Fibroblast of skin of scalp (primary cell): ENCODE measurements at regions not wholly inside any gene's neighbourhood (a gene's known extent, or its start where the extent isn't known, plus 50 kb on each side); places are given as distances from the start of the nearest gene placed in this dataset.

ENCODE experiments used
- DNase-seq: peaks from one replicate; pipeline ENCODE4 v3.0.0-alpha.2; 2013

DNA sequence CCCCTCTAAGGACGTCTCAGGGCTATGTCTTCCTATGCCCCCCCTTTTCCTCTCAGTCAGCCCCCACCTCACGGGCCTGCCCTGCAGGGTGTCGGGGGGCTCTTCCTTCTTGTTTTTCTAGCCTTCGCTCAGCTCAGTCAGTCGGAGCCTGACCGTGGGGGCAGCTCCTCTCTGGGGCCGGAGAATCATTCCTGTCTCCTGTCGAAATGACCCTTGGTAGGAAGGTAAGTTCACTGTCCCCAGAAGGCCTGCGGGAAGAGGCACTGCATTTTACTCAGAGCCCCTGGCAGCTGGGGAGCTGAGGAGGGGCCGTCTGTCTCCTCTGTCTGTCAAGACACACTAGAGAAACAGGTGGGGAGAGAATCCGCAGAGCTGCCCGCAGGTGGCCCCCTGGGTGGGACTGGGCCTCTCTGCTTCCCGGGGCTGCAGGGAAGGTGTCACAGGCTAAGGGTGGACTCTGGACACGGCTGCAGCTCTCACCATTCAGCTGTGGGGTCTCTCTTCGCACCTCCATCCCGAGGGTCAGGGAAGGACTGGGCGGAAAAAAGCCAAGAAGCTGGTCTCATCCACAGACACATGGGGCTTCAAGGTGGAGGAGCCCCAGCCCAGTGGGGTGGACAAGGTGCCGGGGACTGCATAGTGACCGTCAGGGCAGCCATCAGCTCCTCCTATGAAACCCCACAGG lies 112.8 kb upstream of the TNRC6C start:
- DNase-seq = no peak

DNA sequence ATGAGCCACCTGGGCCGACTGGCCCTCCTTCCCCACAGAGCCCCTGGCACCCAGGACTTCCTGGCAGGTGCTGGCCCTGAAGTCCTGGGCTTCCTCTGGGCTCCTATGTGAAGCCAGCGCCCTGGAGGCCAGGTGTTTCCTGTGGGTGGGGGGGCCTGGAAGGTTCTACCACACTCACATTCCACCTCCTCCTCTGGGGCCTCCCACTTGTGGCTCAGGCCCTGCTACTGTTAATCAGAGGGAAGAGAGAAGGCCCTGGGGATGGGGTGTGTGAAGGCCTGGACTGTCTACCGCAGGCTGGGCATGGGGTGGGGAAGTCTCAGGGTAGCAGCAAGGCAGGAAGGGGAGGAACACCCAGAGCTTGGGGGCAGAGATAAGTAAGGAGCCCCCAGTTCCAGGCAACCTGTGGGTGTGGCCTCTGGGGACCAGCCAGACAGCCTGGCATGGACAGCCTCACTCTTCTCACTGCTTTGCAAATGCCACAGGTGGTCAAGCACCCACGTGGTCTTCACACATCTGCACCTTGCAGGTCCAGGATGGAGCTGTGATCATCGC lies 111.9 kb upstream of the TNRC6C start:
- DNase-seq = no peak

DNA sequence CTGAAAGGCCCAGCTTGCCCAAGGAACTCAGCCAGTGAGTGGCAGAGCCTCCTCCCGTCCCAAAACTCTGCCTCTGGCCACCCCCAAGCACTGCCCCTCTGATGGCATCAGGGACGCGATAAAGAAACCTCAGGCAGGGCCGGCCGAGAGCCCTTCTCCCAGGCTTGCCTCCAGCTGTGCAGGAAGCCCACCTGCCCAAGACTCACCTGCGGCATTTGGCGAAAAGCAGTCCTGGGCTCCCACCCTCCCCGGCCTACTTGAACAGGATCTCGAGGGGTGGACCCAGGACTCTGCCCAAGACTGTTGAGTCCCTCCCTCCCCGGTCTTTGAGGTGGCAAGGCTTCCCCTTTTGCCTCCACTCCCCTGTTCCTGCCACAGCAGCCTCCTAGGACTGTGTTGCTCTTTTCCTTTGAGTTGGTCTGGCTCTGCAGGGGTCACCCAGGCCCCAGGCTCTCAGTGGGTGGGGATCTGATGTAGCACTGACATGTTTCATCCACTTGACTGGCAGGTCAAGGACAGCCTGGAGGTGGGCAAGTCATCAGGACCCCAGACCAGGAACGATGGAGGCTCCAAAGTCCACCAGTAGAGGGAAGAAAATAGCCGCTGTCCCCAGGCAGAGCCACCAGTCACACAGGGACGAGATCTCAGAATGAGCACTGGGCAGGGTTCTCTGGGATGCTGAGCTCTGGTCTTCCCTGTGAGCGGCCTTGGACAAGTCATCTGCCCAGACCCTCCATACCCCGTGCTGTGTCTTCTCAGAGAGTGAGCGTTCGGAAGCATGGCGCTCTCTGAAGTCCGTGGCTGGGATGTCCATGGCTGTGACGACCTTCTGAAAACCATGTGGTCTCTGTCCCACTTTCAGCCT lies 111.0 kb upstream of the TNRC6C start:
- no peak for DNase-seq

DNA sequence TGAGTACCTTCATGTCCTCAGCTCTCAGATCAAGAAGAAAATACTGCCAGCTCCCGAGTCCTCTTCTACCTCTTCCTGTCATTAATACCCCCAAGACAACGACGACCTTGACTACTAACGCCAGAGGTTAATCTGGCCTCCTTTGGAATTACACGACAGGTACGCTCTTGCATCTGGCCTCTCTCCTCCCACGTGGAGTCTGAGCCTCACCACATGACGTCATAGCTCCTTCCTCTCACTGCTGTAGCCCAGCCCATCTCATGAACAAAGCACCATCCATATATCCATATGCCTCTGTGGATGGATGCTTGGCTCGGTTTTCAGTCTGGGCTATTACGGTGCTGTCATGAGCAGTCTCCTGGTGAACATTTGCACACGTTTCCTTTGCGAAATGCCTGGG lies 110.2 kb upstream of the TNRC6C start:
- no peak for DNase-seq

DNA sequence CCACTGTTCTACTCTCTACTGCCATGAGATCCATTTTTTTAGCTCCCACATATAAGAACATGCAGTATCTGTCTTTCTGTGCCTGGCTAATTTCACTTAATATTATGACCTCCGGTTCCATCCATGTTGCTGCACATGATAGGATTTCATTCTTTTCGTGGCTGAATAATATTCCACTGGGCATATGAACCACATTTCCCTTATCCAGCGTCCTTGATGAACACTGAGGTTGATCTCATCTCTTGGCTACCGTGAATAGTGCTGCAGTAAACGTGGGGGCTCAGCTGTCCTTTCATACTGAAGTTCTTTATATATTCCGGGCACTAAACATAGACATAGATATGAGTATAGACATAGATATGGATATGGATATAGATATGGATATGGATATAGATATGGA lies 109.3 kb upstream of the TNRC6C start:
- DNase-seq = no peak

DNA sequence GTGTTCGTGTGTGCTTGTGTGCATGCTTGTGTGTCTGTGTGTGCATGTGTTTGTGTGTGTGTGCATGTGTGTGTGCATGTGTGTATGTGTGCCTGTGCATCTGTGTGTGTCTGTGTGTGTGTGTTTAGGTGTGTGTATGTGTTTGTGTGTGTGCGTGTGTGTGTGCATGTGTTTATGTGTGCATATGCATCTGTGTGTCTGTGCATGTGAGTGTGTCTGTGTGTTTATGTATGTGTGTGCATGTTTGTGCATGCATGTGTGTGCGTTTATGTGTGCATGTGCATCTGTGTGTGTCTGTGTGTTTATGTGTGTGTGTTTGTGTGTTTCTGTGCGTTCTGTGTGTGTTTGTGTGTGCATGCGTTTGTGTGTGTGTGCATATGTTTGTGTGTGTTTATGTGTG lies 106.6 kb upstream of the TNRC6C start:
- DNase-seq = no peak

DNA sequence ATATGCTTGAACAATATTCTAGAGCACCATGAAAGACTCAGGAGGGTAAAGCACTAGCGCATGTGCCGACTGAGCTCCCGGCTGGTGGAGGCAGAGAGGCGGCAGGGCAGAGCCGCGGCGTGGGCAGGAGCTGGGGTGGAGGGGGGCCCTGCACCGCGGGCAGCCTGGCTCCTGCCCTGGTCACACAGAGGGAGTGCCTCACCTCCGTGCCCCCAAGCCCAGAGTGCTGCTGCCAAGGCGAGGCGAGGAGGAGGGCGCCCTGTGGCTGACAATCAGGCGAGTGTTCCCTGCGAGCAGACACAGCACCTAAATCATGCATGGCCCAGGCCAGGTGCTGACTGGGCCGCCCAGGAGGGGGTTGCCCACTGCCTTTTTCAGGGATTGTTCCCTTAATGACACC lies 105.8 kb upstream of the TNRC6C start:
- no peak for DNase-seq

DNA sequence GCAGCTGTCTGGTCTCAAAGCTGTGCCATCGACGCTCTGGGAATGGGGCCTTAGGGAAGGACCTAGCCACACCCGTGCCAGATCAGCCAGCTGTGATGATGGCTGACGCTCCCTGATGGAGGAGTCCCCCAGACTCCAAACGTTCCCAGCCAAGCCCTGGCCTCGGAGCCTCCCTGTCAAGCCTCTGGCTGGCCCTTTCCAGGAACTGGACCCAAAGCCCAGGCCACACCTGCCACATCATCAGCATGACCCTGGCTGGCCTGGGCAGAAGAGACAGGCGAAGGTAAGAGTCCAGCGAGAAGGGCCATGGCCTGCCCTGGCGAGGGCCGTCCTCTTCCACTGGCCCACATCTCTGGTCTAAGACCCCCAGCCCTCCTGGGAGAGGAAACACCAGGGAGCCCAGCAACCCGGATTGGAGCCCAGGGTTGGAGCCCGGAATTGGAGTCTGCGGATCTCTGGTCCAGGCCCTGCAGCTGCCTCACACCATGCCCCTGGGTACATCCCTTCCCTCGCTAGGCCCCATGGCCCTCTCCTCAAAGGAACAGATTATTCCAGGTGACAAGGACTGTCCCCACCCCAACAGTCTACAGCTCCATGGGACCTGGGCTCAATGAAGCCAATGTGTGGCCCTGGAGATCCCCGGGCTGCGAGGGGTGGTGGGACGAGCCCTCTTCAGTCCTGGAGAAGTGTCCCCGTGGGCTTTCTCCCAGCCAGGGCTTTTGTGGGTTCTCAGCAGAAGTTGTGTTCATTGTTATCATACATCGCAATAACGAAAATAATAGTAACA lies 105.1 kb upstream of the TNRC6C start:
- no peak for DNase-seq

DNA sequence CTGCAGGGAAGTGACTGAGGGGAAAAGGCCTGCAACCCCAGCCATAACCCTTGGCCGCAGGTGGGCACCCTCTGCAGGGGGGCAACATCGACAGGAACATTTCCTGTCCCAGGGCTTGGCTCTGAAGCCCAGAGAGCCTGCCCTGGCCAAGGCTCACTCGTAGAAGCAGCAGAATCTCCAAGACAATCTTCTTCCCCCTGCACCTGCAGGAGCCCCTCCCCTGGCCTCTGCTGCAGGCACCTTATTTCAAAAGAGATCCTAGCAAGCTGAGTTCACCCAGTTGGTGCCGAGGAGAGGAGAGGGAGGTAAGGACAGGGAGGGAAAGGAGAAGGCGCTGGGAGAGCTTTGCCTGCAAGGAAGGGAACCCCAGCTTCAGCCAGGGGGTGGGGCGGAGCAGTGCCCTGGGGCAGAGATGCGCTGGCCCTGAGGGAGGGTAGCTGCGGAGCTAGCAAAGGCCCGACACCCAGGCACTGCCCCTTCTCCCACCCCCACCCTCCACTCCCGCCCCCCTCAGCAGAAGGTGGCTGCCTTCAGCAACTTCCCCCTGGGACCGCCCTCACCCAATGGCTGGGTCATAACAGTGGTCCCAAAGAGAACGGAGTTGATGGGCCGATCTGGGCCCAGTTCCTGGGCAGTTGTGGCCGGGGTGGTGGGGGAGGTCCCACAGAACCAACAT lies 104.3 kb upstream of the TNRC6C start:
- DNase-seq = no peak

DNA sequence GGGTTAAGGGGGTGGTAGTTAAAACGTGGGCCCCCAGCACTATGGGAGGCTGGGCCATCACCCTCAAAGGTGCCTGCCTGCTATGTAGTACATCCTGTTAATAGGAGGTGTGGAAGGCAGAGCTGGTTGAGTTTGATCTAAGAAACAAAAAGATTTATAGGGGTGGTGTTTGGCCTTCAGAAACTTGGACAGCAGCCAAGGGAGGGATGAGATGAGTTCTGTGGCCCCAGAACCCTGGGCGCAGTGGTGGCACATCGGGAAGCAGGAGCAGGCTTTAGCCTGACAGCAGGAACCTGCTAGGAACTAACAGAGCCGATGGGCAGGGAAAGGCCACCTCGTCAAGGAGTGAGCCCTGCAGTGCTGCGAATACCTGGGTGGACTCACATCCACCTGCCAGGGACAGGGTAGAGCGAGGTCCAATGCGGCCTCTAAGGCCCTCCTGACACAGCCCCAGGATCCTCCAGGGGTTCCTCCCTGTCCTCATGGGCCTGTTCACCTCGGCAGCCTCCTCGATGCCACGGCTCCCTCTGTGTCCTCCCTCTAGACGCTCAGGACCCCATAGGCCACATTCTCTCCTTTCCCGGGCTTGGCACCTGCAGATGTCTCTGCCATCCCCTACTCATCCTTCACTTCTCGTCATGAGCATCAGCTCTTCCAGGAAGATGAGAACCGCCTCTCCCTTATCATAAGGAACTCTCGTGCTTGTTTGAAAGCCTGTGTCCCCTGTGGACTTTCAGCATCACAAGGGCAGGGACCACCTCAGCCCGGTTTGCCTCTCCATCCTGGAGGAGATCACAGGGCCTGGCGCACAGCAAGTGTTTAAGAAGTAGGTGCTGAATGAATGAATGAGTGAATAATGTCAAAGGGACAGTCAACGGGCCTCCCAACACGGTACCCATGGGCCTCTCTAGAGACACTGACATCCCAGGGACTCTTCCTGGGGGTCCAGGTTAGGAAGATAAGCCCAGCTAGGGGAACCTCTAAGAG lies 103.5 kb upstream of the TNRC6C start:
- DNase-seq = no peak

DNA sequence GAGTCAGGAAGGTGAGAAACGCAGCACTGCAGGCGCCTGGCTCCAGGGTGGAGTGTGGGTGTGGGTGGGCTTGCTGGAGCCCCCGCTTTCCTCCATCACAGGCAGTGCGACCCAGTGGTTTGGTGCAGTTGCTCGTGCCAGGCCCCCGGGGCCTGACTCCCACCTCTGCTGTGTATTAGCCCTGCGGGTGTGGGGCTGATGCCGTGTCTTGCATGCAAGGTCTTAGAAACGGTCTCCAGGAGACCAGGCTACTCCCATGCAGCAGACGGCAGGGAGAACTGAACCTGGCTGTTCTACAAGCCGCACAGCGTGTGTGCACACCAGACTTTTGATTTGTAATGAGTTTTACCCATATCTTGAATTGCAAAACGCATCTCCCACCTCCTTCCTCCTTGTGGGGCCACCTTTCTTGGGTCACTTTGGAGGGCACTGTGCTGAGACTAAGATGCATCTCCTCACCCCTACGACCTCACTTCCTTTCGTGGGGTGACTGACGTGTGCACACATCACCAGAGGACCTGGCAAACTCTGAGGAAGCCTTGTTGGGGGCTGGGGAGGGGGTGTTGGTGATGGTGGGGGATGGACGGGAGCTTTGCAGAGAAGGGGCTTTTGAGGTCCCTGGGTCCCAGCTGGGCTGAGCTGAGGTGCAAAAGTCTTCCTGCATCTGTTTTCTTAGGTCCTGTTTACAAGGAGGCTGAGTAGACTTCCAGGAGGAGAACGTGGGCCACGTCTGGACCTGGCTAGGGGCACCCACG lies 101.8 kb upstream of the TNRC6C start:
- no peak for DNase-seq

DNA sequence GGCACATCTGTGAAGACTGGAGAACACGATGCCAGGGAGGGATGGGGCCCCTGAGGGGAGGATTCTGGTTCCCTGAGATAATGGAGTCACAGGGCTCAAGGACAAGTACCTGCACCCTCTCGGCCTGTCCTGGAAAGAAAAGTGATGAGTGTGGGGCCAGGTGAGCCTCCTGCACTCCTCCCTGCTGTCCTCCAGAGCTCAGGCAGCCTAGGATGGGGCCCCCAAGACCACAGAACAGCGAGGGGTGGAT lies 101.3 kb upstream of the TNRC6C start:
- DNase-seq = no peak

DNA sequence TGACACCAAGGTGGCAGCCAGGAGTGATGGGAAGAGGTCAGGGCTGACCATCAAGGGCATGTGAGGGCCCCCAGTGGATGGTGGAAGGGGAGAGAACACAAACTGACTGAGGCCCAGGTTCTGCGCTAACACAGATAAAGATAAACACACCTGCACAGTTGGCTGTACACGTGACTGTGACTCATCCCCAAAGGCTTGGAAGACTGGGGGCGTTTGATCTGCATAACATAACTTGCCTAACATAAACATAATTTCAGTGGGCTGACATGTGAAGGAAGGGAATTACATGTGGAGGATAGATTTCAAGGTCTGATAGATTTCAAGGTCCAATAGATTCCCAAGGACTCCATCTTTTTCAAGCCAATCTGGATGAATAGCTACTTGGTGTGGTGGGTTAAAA lies 100.9 kb upstream of the TNRC6C start:
- DNase-seq = no peak

DNA sequence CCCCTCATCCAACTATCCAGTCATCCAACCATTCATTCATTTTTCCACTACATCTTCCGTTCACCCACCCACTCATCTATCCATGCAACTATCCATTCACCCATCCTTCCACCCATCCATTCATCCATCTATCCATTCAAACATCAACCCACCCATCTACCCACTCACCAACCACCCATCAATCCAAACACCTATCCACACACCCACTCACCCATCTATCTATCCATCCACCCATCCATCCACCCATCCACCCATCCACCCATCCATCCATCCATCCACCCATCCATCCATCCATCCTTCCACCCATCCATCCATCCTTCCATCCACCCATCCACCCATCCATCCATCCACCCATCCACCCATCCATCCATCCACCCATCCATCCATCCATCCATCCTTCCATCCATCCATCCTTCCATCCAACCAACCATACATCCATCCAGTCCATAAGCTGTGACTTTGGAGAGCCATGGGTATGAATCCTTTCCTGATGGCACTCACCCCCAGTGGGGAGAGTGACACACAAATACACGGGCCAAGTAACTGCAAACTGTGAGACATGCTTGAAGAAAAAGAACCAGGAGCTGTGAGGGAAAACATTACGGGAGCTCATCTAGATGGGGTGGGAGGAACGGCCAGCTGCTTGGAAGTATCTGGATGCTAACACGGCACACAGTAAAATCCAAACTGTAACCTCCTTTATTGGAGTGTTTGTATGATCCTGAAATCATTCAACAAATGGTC lies 100.0 kb upstream of the TNRC6C start:
- no peak for DNase-seq

DNA sequence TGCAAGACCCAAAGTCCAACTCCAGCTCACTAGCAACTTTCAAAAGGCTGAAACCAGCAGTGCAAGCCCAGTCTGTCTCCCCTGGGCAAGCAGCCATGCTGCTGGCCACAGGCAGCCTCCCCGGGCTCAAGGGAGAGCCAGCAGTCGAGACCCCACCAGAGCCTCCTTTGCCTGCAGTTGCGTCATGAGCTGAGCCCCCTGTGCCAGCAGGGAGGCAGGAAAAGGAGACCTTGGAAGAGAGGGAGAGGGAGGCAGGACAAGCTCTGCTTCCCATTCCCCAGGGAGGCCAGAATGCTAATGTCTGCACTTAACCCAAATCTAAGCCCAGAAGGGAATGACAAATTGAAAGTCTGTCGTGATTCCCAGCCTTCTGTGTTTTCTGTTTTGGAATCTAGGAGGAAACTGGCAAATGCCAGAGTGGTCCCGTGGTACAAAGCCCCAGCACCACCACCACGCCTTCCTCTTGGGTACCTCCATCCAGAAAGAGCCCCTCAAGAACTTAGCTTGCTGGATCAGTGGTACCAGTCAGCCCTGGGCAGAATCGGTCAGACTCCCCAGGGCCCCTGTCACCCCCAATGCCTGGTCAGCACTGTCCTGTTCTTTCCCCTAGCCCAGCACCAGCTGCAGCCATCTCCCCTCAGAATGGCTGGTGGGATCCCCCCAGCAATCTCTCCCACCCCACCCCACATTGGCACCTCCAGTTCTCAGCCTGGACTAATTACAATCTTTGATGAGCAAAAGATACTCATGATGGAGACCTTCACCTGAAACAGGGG lies 99.3 kb upstream of the TNRC6C start:
- DNase-seq = no peak

DNA sequence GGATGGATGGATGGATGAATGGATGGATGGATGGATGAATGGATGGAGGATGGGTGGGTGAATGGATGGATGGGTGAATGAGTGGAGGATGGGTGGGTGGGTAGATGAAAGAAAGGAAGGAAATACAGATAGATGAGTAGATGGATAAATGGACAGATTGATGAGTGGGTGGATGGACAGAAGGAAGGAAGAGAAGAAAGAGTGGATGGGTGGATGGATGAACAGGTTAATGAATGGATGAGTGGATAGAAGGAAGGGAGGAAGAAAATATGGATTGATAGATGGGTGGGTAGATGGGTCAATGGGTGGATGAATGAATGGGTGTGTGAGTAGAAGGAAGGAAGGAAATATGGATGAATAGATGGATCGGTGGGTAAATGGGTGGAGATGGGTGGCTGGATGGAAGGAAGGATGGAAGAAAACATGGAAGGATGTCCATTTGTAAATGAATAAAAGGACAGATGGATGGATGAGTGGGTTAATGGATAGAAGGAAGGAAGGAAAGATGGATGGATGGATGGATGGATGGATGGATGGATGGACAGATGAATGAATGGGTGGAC lies 97.3 kb upstream of the TNRC6C start:
- DNase-seq = no peak

DNA sequence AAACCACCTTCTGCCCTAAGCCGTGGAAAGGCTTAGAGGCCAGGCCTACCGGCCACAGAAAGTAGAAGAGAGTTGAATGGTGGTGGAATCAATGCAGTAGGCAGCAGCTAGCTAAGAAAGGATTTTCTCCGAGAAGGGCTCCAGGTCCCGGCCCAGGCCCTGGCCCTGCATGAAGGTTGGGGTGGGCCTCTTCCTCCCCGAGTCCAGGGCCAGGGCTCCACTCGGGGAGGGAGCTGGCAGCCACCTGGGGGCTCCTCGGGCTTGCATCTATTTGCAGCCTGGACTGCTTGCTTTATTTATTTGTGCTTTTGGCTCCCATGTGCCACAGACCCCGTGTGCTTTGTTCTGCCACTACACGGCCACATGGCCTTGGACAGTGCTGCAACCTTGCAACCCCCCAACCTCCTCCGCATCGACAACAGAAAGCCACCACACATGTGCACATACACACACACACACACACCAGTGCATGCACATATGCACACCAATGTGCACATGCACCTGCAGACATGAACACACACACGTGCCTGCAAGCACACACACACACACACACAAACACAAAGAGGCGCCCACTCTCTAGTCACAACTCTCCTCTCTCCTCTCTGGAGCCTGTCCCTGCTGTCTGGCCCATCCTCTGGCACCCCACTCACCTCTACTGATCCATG lies 96.4 kb upstream of the TNRC6C start:
- DNase-seq = no peak
